Sigmoid colon (tissue), 4 donors: ENCODE measurements at regions not wholly inside any gene's neighbourhood (a gene's known extent, or its start where the extent isn't known, plus 50 kb on each side); places are given as distances from the start of the nearest gene placed in this dataset.

Source experiments
- CTCF ChIP-seq, 4 experiments: fragments of 450-650 bp in 3 of 4; fragments of 200-600 bp in 1 of 4; IDR thresholded peaks; one replicate each; pipeline ENCODE4 v1.5.1; 2016 to 2019; ENCODE audit warnings: antibody characterized with exemption in 4 of 4, mild to moderate bottlenecking in 3 of 4, moderate library complexity in 2 of 4
- EP300 ChIP-seq, 4 donors: sonication (generic); formaldehyde crosslinking; IDR thresholded peaks; one replicate each; pipeline ENCODE4 v1.6.1; 2017; ENCODE audit warnings: antibody characterized with exemption in 4 of 4
- POLR2A ChIP-seq, 2 donors: fragments of 450-650 bp; IDR thresholded peaks; one replicate each; pipeline ENCODE4 v1.6.1; 2016; ENCODE audit warnings: antibody characterized with exemption in 2 of 2, mild to moderate bottlenecking in 2 of 2, moderate library complexity in 2 of 2
- POLR2AphosphoS5 ChIP-seq, 4 donors: sonication (generic); formaldehyde crosslinking; IDR thresholded peaks; one replicate each; pipeline ENCODE4 v1.6.1; 2017; ENCODE audit warnings: antibody characterized with exemption in 4 of 4

GRCh38 chr13:53411463-53411862, 382.9 kb downstream of the OLFM4 start:
- TF ChIP-seq CTCF (IDR thresholded peaks at IDR 0.05) (no peak), POLR2A (IDR thresholded peaks at IDR 0.05) (no peak), POLR2AphosphoS5 (IDR thresholded peaks at IDR 0.05) (no peak), EP300 (IDR thresholded peaks at IDR 0.05) (no peak)
